Activated naive CD4-positive, alpha-beta T cell treated with anti-CD3 and anti-CD28 coated beads, Interleukin-2, amount 50 U/mL, for 24 hours (primary cell): ENCODE measurements at regions not wholly inside any gene's neighbourhood (a gene's known extent, or its start where the extent isn't known, plus 50 kb on each side); places are given as distances from the start of the nearest gene placed in this dataset.

Experiments
- H3K27ac Mint-ChIP-seq: one replicate; pipeline ENCODE4 v1.8.0; 2021; ENCODE audit warnings: mild to moderate bottlenecking, mixed read lengths
- H3K27me3 Mint-ChIP-seq: one replicate; pipeline ENCODE4 v1.8.0; 2021; ENCODE audit warnings: mixed read lengths
- H3K36me3 Mint-ChIP-seq: one replicate; pipeline ENCODE4 v1.8.0; 2021; ENCODE audit warnings: mixed read lengths
- H3K4me1 Mint-ChIP-seq: one replicate; pipeline ENCODE4 v1.8.0; 2021; ENCODE audit warnings: mixed read lengths
- H3K4me3 Mint-ChIP-seq: one replicate; pipeline ENCODE4 v1.8.0; 2021; ENCODE audit warnings: mild to moderate bottlenecking, mixed read lengths
- H3K9me3 Mint-ChIP-seq: one replicate; pipeline ENCODE4 v1.8.0; 2021; ENCODE audit warnings: mixed read lengths

DNA sequence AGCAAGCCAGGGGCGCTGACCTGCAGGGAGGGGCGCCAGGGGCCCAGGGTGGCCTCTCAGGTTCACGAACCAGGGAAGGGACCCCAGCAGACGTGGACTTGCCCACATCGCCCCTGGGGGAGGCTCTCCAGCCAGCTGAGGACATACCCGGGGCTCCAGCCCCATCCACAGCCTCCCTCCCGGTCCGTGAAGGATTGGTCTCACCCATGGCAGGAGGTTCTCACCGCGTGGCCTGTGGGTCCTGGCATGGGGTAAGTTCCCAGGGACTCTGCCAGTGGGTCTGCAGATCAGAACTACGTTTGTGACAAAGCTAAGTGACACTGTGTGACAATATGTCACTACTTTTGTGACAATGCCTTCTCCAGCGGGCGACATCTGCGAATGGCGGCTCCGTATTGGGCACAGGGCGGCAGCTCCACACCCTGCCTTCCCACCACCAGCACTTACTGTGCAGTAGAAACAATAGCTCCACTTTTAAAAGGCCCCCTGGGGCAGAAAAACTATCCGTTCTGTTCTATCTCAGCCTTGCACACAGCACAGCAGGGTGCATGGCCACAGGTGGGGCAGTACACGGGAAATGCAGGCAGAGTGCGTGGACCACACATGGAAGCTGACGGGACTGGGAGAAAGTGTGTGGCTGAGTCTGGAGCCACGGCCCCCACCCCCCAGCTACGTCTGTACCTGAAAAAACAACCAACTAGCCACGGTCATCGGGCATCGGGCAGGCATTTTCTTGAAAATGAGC lies 65.2 kb upstream of the CTDP1 start:
- no peak overlapping the region for H3K27ac Mint-ChIP-seq
- H3K9me3 Mint-ChIP-seq: no peaks in the 10 kb centered on the region
- no peaks in the 10 kb centered on the region for H3K36me3 Mint-ChIP-seq
- H3K4me1 Mint-ChIP-seq: no peaks in the 10 kb centered on the region
- peaks cover 2% of the 10 kb centered on the region for H3K27me3 Mint-ChIP-seq
- H3K4me3 Mint-ChIP-seq: no peak overlapping the region

GRCh38 chr18:79615091-79615490 lies 64.5 kb upstream of the CTDP1 start:
- Mint-ChIP-seq H3K27ac (no peak overlapping the region), H3K27me3 (peaks cover 2% of the 10 kb centered on the region), H3K4me1 (no peaks in the 10 kb centered on the region), H3K36me3 (no peaks in the 10 kb centered on the region), H3K4me3 (no peak overlapping the region), H3K9me3 (no peaks in the 10 kb centered on the region)

DNA sequence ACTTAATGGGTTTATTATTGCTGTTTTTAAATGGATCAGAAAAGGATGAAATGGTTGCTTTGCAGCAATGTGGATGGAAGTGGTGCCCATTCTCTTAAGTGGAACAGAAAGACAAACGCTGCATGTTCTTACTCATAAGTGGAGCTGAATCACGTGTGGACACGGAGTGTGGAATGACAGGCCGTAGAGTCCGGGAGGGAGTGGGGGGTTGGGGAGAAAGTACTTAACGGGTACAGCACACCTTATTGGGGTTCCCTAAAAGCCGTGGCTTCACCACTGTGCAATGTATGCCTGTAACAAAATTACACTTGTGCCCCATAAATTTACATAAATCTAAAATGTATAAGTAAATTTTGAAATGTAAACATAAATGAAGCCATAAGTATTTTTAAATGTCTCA lies 64.0 kb upstream of the CTDP1 start:
- Mint-ChIP-seq H3K9me3 (no peaks in the 10 kb centered on the region), H3K27me3 (peaks cover 2% of the 10 kb centered on the region), H3K4me1 (no peaks in the 10 kb centered on the region), H3K27ac (no peak overlapping the region), H3K4me3 (no peak overlapping the region), H3K36me3 (no peaks in the 10 kb centered on the region)

DNA sequence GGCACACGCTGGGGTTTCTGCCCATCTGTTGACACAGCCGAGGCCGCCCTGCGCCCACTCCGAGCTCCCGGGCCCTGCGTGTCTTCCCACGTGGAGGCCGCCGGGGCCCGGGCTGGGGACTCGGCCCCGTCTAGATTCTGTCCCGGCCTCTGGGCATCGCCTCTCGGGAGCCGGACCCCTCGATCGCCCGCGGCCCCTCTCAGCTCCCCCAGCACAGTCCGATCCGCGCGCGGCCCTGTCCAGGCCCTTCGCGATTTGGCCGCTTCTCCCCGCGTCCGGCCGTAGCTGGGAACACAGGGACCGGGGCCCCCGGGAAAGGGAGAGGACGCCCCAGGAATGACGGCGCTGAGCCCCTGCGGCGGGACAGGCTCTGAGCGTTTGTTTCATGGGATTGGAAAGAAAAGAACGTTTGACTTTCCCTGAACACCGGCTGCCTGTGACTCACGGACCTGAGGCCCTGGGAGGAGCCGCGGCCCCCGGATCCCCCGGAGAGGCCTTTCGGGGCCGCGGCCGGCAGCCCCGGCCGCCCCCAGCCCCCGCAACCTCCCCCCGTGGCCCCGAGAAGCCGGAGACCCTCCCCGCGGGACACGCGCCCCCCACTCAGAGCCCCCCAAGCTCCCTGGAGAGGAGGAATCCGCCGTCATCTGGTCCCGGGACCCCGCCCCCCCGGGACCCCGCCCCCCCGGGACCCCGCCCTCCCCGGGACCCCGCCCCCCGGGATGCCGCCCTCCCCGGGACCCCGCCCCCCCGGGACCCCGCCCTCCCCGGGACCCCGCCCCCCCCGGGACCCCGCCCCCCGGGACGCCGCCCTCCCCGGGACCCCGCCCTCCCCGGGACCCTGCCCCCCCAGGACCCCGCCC lies 62.7 kb upstream of the CTDP1 start:
- Mint-ChIP-seq H3K36me3 (no peaks in the 10 kb centered on the region), H3K27ac (no peak overlapping the region), H3K27me3 (peaks cover 2% of the 10 kb centered on the region), H3K4me3 (no peak overlapping the region), H3K9me3 (no peaks in the 10 kb centered on the region), H3K4me1 (no peaks in the 10 kb centered on the region)

- H3K4me3 Mint-ChIP-seq: peak overlapping the region; percentile 23
- H3K27me3 Mint-ChIP-seq: peaks cover 2% of the 10 kb centered on the region
- H3K9me3 Mint-ChIP-seq: no peaks in the 10 kb centered on the region
- H3K36me3 Mint-ChIP-seq: no peaks in the 10 kb centered on the region
- H3K27ac Mint-ChIP-seq: no peak overlapping the region
- H3K4me1 Mint-ChIP-seq: no peaks in the 10 kb centered on the region
These were observed 61.8 kb upstream of the CTDP1 start for GRCh38 chr18:79617511-79618500.

- H3K27ac Mint-ChIP-seq: no peak overlapping the region
- H3K36me3 Mint-ChIP-seq: no peaks in the 10 kb centered on the region
- H3K4me1 Mint-ChIP-seq: peaks cover 7% of the 10 kb centered on the region
- no peaks in the 10 kb centered on the region for H3K9me3 Mint-ChIP-seq
- no peak overlapping the region for H3K4me3 Mint-ChIP-seq
- H3K27me3 Mint-ChIP-seq: peaks cover 6% of the 10 kb centered on the region
These were observed 58.9 kb upstream of the CTDP1 start for GRCh38 chr18:79620576-79621165.

DNA sequence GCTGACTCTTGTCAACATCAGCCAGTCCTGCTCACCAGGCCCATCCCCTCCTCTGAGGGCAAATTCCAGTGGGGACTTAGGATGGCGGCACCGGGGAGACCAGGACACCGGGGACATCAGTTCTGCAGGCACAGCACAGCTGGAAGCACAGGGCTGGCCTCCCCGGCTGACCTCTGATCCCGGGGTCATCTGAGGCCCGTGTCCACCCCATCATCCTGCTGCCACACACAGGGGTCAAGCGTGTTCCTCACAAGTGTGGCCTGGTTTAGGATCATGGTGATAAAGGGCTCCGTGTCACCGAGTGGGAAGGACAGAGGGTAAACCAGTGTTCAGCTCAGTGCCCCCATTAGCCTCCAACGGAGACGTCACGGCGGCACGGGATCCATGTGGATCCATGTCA lies 58.1 kb upstream of the CTDP1 start:
- H3K36me3 Mint-ChIP-seq: no peaks in the 10 kb centered on the region
- peaks cover 6% of the 10 kb centered on the region for H3K27me3 Mint-ChIP-seq
- no peak overlapping the region for H3K27ac Mint-ChIP-seq
- no peaks in the 10 kb centered on the region for H3K9me3 Mint-ChIP-seq
- peaks cover 7% of the 10 kb centered on the region for H3K4me1 Mint-ChIP-seq
- H3K4me3 Mint-ChIP-seq: no peak overlapping the region

- Mint-ChIP-seq H3K4me1 (peaks cover 7% of the 10 kb centered on the region), H3K9me3 (no peaks in the 10 kb centered on the region), H3K36me3 (no peaks in the 10 kb centered on the region), H3K4me3 (no peak overlapping the region), H3K27me3 (peaks cover 6% of the 10 kb centered on the region), H3K27ac (no peak overlapping the region)
These were observed 57.6 kb upstream of the CTDP1 start for GRCh38 chr18:79622004-79622403.

GRCh38 chr18:79624356-79625170 lies 55.0 kb upstream of the CTDP1 start:
- Mint-ChIP-seq H3K9me3 (no peaks in the 10 kb centered on the region), H3K4me1 (peaks cover 7% of the 10 kb centered on the region), H3K27me3 (peaks cover 6% of the 10 kb centered on the region), H3K27ac (peak overlapping the region; percentile 41), H3K4me3 (no peak overlapping the region), H3K36me3 (no peaks in the 10 kb centered on the region)

- Mint-ChIP-seq H3K27ac (no peak overlapping the region), H3K27me3 (peaks cover 6% of the 10 kb centered on the region), H3K9me3 (no peaks in the 10 kb centered on the region), H3K36me3 (no peaks in the 10 kb centered on the region), H3K4me1 (peaks cover 7% of the 10 kb centered on the region), H3K4me3 (no peak overlapping the region)
These were observed 54.2 kb upstream of the CTDP1 start for GRCh38 chr18:79625195-79625923.

GRCh38 chr18:79625924-79626561 lies 53.6 kb upstream of the CTDP1 start:
- H3K4me3 Mint-ChIP-seq: no peak overlapping the region
- no peak overlapping the region for H3K27ac Mint-ChIP-seq
- no peaks in the 10 kb centered on the region for H3K36me3 Mint-ChIP-seq
- peaks cover 7% of the 10 kb centered on the region for H3K4me1 Mint-ChIP-seq
- no peaks in the 10 kb centered on the region for H3K9me3 Mint-ChIP-seq
- H3K27me3 Mint-ChIP-seq: peaks cover 6% of the 10 kb centered on the region

DNA sequence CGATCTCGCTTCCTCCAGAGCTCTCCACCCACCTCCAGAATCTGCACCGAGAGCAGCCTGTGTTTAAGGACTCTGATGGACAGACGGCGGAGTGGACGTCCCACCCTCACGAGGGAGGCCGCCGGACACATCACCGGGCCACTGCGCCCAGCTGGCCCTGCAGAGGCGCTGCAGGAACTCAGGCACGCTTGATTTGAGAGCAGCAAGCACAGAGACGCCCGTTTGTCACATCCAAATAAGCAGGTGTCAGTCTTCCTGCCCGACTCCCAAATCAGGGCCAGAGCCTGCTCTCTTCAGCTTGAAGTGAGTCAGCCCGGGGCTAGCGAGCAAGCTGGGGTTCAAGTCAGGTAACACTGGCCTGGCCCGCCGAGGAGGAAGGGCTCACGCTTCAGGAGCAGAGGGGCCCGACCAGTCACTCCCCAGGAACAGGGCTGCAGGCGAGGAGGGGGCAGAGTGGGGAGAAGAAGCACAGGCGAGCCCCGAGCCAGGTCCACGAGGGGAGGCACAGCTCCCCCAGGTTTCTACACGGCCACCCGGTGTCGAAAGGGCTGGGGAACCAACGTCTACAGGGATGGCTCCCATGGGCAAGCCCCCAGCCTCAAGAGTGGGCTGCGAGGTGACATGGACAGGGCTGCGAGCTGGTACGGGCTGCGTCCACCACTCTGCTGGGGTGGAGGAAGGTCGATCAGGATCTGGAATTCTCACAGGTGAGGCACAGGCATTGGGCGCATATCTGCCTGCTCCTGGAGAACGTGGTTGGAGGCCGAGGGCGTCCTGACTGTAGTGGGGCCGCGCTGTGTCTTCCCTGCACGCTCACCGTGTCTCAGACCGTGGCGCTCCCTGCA lies 52.5 kb upstream of the CTDP1 start:
- no peak overlapping the region for H3K27ac Mint-ChIP-seq
- H3K4me3 Mint-ChIP-seq: no peak overlapping the region
- H3K27me3 Mint-ChIP-seq: peaks cover 6% of the 10 kb centered on the region
- no peaks in the 10 kb centered on the region for H3K36me3 Mint-ChIP-seq
- peaks cover 7% of the 10 kb centered on the region for H3K4me1 Mint-ChIP-seq
- no peaks in the 10 kb centered on the region for H3K9me3 Mint-ChIP-seq

- no peak overlapping the region for H3K27ac Mint-ChIP-seq
- no peaks in the 10 kb centered on the region for H3K9me3 Mint-ChIP-seq
- H3K4me1 Mint-ChIP-seq: peaks cover 7% of the 10 kb centered on the region
- H3K4me3 Mint-ChIP-seq: no peak overlapping the region
- no peaks in the 10 kb centered on the region for H3K36me3 Mint-ChIP-seq
- peaks cover 6% of the 10 kb centered on the region for H3K27me3 Mint-ChIP-seq
These were observed 51.8 kb upstream of the CTDP1 start for GRCh38 chr18:79627750-79628294.
